ENCODE measurements at regions not wholly inside any gene's neighbourhood (a gene's known extent, or its start where the extent isn't known, plus 50 kb on each side); places are given as distances from the start of the nearest gene placed in this dataset.

- TF ChIP-seq CTCF (conservative IDR thresholded peaks at IDR 0.05) (no peak), EZH2 (IDR thresholded peaks at IDR 0.05; ENCODE audit: low read depth) (no peak)
These were observed 170.5 kb downstream of the NDUFA12 start for GRCh38 chr12:94832780-94833681.
